Cardiac fibroblast (primary cell): ENCODE measurements at regions not wholly inside any gene's neighbourhood (a gene's known extent, or its start where the extent isn't known, plus 50 kb on each side); places are given as distances from the start of the nearest gene placed in this dataset.

ENCODE experiments used
- DNase-seq, 2 donors: peaks; one replicate each; pipeline versions ENCODE4 v3.0.0 to v3.0.0-alpha.2; 2010; ENCODE audit warnings: low read depth in 2 of 2
- H3K4me3 ChIP-seq, 2 donors: replicated peaks in 1 of 2; 1 replicate in 1 of 2; 2 replicates in 1 of 2; pipeline ENCODE4 v1.5.1; 2011; ENCODE audit warnings: low read depth in 2 of 2, low read length in 2 of 2, mild to moderate bottlenecking in 2 of 2, moderate library complexity in 1 of 2
- CTCF ChIP-seq: IDR thresholded peaks from one replicate; pipeline ENCODE4 v1.5.1; 2011; ENCODE audit warnings: low read depth, mild to moderate bottlenecking, low read length, inconsistent platforms

- DNase-seq = no peak
- TF ChIP-seq CTCF = no peak
- no peak overlapping the region for H3K4me3 ChIP-seq
Measured at GRCh38 chr1:96048572-96049212, 672.9 kb upstream of the PTBP2 start.

DNA sequence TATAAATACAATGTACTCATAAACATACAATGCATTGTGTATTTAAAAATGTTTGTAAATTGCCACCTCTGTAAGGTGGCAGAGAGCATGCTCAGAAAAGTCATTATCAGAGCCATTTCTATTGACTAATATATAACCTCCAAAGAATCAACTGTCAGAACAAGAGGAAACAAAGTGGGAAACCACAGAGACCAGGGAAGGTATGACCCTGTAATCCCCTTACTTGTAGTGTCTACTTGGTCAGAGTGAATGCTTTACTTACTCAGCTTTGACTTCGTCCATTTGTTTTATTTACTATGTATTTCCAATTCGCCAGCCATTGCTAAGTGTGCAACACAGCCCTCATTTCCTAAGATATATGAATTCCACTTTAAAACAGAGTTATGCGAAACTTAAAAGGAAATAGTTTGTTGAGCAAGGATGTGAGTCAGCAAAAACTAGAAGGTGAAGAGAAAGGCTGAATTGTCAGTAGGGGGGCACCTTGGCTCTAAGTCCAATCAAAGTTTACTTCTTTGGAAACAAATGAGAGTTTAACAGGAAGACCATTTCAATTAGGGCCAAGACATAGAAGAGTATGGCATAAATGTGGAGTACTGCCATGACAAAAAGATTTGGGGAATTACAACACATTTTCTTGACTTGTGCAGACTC is 671.7 kb upstream of the PTBP2 start:
- TF ChIP-seq CTCF = no peak
- peak; percentile 6 to 9 for DNase-seq
- H3K4me3 ChIP-seq = no peak overlapping the region

- no peak for DNase-seq
- no peak for TF ChIP-seq CTCF
- no peak overlapping the region for H3K4me3 ChIP-seq
Measured at GRCh38 chr1:96059276-96059675, 662.3 kb upstream of the PTBP2 start.

GRCh38 chr1:96059736-96060135 is 661.8 kb upstream of the PTBP2 start:
- TF ChIP-seq CTCF = no peak
- no peak overlapping the region for H3K4me3 ChIP-seq
- DNase-seq = no peak

GRCh38 chr1:96060621-96061020 is 661.0 kb upstream of the PTBP2 start:
- no peak for DNase-seq
- no peak for TF ChIP-seq CTCF
- no peak overlapping the region for H3K4me3 ChIP-seq

- H3K4me3 ChIP-seq = no peak overlapping the region
- DNase-seq = no peak
- no peak for TF ChIP-seq CTCF
Measured at GRCh38 chr1:96072021-96072420, 649.6 kb upstream of the PTBP2 start.
